Adrenal gland (tissue), 5 donors: ENCODE measurements at regions not wholly inside any gene's neighbourhood (a gene's known extent, or its start where the extent isn't known, plus 50 kb on each side); places are given as distances from the start of the nearest gene placed in this dataset.

Experiments
- CTCF ChIP-seq, 6 experiments: fragments of 450-650 bp in 4 of 6; fragments of 200-600 bp in 2 of 6; sonication (generic) in 1 of 6; IDR thresholded peaks; 1 replicate in 5 of 6; 2 replicates in 1 of 6; pipeline versions ENCODE4 v1.5.1 to v1.8.0; 2016 to 2021; ENCODE audit warnings: antibody characterized with exemption in 6 of 6, mild to moderate bottlenecking in 2 of 6, moderate library complexity in 1 of 6
- POLR2A ChIP-seq, 2 donors: fragments of 450-650 bp; IDR thresholded peaks; one replicate each; pipeline ENCODE4 v1.6.1; 2017; ENCODE audit warnings: antibody characterized with exemption in 2 of 2, mild to moderate bottlenecking in 2 of 2, moderate library complexity in 1 of 2
- donor health status: DM: no; HTN: no; CAD: no.

DNA sequence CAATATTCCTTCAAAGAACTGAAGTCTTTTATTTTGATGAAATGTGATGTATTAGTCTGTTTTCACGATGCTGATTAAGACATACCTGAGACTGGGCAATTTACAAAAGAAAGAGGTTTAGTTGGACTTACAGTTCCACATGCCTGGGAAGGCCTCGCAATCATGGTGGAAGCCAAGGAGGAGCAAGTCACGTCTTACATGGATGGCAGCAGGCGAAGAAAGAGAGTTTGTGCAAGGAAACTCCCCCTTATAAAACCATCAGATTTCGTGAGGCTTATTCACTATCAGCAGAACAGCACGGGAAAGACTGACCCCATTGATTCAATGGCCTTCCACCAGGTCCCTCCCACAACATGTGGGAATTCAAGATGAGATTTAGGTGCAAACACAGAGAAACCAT, 750.3 kb upstream of the KCND2 start:
- TF ChIP-seq CTCF (IDR thresholded peaks at IDR 0.05), result no peak
- no peak for TF ChIP-seq POLR2A (IDR thresholded peaks at IDR 0.05)
